ENCODE measurements at regions not wholly inside any gene's neighbourhood (a gene's known extent, or its start where the extent isn't known, plus 50 kb on each side); places are given as distances from the start of the nearest gene placed in this dataset.
A peak's percentile ranks its signal among the peaks of the same experiment; 100 is the strongest.
"Not testable (repeated sequence)": the region's sequence is repeated elsewhere in the genome, so short reads cannot be mapped to it uniquely, and the experiment has no call there.

DNA sequence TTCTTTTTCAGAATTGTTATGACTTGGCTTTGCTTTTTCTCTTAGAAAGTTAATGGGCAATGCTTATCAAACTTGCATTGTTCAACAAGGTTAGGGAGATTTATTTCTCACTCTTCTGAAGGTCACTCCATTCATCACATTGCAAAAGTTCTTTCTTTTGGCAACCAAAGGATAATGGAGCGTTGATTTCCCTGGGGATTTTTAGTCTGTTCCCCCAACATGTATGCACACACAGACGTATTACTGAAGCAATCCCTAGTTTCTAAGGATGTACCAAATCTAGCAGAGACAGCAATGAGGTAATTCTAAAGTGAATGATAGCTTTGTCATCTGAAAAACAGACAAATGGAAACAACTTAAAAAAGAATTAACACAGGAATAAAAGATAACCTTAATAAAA lies 349.1 kb downstream of the NYAP2 start:
- no peak for DNase-seq (ENCODE audit: low read depth)

DNA sequence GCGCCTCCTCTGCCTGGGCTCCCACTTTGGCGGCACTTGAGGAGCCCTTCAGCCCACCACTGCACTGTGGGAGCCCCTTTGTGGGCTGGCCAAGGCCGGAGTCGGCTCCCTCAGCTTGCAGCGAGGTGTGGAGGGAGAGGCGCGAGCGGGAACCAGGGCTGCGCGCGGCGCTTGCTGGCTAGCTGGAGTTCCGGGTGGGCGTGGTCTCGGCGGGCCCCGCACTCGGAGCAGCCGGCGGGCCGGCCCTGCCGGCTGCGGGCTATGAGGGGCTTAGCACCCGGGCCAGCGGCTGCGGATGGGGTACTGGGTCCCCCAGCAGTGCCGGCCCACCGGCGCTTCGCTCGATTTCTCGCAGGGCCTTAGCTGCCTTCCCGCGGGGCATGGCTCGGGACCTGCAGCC lies 344.5 kb downstream of the NYAP2 start:
- not testable (repeated sequence) for DNase-seq (ENCODE audit: low read depth)

DNA sequence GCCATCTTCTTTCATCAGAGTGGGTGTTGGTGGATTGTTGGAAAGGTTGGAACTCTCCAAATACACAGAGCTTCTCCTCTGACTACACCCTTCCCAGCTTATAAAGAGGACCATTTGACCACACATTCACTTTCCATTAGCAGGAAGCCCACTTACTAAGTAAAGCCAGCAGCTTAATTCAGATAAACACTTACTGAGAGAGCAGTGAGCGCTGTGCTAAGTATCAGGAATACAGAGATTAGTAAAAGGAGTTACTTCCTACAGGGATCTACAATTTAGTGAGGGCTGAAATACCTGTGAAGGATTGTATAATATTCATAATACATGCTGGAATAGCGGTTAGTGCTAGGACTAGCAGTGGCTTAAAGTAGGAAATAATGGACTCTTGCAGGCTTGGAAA lies 343.0 kb downstream of the NYAP2 start:
- no peak for DNase-seq (ENCODE audit: low read depth)

DNA sequence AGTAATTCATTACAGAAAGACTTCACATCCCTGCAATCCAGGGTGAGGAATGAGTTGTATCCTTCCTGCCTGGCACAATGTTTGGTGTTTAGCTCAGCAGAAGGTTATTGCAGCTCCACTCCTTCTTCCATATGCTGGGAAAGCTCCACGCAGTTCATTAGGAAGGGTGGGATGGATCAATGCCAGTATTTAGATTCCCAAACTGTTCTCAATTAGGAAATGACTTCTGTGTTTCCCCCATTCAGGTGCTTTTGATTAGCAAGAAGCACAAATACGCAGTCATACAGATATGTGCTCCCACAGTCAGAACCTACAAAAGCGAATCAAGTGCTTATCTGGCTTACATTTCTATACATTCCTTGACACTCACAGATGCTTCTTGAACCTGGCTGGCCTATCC lies 340.6 kb downstream of the NYAP2 start:
- no peak for DNase-seq (ENCODE audit: low read depth)

DNA sequence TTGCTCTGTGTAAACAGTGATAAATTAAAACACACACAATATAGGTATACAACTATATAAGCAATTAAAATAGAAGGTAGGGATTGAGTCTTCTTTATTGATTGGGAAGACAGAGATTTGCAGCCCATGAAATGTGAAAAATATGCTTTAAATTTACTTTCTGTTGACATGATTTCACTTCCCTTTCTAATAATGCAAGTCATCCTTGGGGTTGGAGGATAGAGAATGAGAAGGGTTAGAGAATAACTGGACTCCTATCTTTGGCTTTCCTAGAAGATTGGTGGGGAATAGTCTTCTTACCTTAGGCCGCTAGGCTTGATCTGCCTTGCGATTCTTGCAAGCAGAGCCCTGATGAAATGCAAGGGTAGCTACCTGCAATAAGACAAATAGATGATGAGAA lies 339.8 kb downstream of the NYAP2 start:
- no peak for DNase-seq (ENCODE audit: low read depth)

DNA sequence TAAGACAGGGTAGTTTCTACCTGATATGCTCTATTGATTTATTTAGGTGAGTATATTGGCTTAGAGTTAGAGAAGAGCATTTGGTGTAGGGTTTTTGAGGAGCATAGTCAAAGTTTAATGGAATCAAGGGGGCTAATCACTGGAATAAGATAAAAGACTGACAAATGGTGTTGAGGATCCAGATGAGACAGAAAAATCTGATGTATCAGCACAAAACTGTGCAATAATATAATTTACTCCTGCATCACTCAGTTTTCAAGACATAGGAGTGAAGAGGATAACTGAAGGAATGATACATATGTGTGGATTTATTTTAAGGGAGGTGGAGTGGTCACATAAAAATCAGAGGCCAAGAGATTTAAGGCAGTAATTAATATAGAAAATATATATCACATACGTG lies 339.2 kb downstream of the NYAP2 start:
- no peak for DNase-seq (ENCODE audit: low read depth)

DNA sequence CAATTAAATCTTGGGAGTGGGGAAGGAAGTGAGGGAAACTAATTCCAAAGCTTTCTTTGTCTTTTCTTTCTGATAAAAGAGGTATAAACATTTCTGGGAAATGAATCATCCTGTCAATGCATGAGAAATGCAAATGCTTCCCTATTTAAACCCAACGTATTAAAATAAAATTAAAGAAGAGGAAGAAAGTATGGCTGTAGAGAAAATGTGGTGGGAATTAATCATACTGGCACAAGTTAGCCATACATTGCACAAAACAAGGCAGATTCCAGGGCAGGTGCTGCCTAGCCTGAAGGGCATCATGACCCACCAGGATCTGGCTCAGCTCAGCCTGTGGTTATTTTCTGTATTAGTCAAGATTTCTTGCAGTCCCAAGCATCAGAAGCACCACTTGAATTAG lies 338.0 kb downstream of the NYAP2 start:
- no peak for DNase-seq (ENCODE audit: low read depth)

DNA sequence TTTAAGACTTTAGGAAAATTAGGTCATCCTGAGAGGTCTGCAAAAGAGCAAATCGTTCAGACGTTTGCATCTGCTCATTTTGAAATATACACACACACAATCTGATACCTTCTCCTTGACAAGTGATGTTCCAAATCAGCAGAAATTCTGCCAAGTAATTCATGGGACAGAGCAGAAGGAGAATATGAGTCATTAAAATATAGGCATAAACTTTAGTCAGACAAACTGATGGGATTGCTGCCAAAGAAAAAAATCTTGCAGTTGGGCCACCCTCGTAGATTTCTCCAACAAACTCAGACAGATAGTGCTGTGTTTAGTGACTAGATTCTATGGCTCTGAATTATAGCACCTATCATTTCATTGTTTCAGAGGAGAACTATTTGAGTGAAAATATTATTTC lies 336.3 kb downstream of the NYAP2 start:
- DNase-seq (ENCODE audit: low read depth), result peak; percentile 58

DNA sequence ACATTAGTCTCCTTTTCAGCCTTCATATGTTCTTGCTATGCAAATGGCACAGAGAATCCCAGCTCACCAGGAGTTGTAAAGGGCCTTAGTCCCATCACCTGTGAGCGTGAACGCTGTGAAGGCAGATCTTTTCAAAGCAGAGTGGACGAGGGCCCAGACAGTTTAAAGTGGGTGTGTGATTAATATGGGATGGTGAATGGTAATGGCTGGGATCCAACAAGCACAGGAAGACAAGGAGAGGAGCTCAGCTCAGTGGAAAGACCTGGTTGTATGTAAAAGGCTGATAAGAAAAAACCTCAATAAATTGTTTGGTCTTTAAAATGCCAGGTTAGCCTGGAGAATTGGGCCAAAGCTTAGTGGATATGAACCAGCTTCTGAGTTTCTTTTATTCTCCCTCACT lies 326.2 kb downstream of the NYAP2 start:
- no peak for DNase-seq (ENCODE audit: low read depth)

Measured in GM04503 (cell line).